ENCODE measurements at regions not wholly inside any gene's neighbourhood (a gene's known extent, or its start where the extent isn't known, plus 50 kb on each side); places are given as distances from the start of the nearest gene placed in this dataset.

GRCh38 chrX:69362354-69362753, 141.8 kb upstream of the NALF2 start:
- TF ChIP-seq CTCF (IDR thresholded peaks at IDR 0.05) (no peak), REST (IDR thresholded peaks at IDR 0.05; ENCODE audit: insufficient read depth in 1 of 2, low read depth in 2 of 2, low read length in 1 of 2) (no peak), SIN3A (IDR thresholded peaks at IDR 0.05; ENCODE audit: borderline replicate concordance, insufficient read depth, low read depth, low read length) (no peak), POLR2AphosphoS5 (IDR thresholded peaks at IDR 0.05; ENCODE audit: low read depth, low read length) (no peak), TCF7L2 (IDR thresholded peaks at IDR 0.05; ENCODE audit: low read depth, low read length) (no peak)
